Fibroblast of mammary gland (primary cell): ENCODE measurements at regions not wholly inside any gene's neighbourhood (a gene's known extent, or its start where the extent isn't known, plus 50 kb on each side); places are given as distances from the start of the nearest gene placed in this dataset.

ENCODE experiments used
- DNase-seq: peaks from one replicate; pipeline ENCODE4 v3.0.0-alpha.2; 2010; ENCODE audit warnings: low read depth
- H3K4me3 ChIP-seq: 2 replicates; pipeline ENCODE4 v1.5.1; 2011; ENCODE audit warnings: low read depth, mild to moderate bottlenecking, low read length, moderate library complexity; ENCODE audit not compliant: control insufficient read depth
- CTCF ChIP-seq: conservative IDR thresholded peaks from 2 replicates; pipeline ENCODE4 v1.5.1; 2011; ENCODE audit warnings: low read depth, low read length, inconsistent platforms; ENCODE audit not compliant: control insufficient read depth, insufficient read depth

GRCh38 chr5:88390481-88390880 lies 121.8 kb upstream of the TMEM161B start:
- no peak overlapping the region for H3K4me3 ChIP-seq
- no peak for DNase-seq
- TF ChIP-seq CTCF, result no peak

- TF ChIP-seq CTCF, result no peak
- DNase-seq, result no peak
- no peak overlapping the region for H3K4me3 ChIP-seq
Measured at GRCh38 chr5:88390096-88390441, 121.4 kb upstream of the TMEM161B start.

GRCh38 chr5:88389338-88390095 lies 120.9 kb upstream of the TMEM161B start:
- DNase-seq, result no peak
- H3K4me3 ChIP-seq, result no peak overlapping the region
- TF ChIP-seq CTCF, result no peak

- H3K4me3 ChIP-seq, result no peak overlapping the region
- TF ChIP-seq CTCF, result no peak
- DNase-seq, result no peak
Measured at GRCh38 chr5:88388476-88389337, 120.1 kb upstream of the TMEM161B start.

GRCh38 chr5:88384886-88385285 lies 116.2 kb upstream of the TMEM161B start:
- no peak for TF ChIP-seq CTCF
- H3K4me3 ChIP-seq, result no peak overlapping the region
- DNase-seq, result no peak

GRCh38 chr5:88380332-88380731 lies 111.7 kb upstream of the TMEM161B start:
- no peak overlapping the region for H3K4me3 ChIP-seq
- no peak for TF ChIP-seq CTCF
- DNase-seq, result no peak
